Stimulated activated CD8-positive, alpha-beta memory T cell treated with anti-CD3 and anti-CD28 coated beads, Interleukin-7, amount 100 ng/mL, for 48 hours (primary cell): ENCODE measurements at regions not wholly inside any gene's neighbourhood (a gene's known extent, or its start where the extent isn't known, plus 50 kb on each side); places are given as distances from the start of the nearest gene placed in this dataset.

Experiments
- DNase-seq, 2 donors: peaks; one replicate each; pipeline ENCODE4 v3.0.0-alpha.2; 2020; ENCODE audit warnings: low read depth in 1 of 2; ENCODE audit errors: extremely low read depth in 1 of 2

GRCh38 chr3:162764051-162764807 lies 1267.6 kb downstream of the OTOL1 start:
- no peak for DNase-seq

GRCh38 chr3:162764808-162765071 lies 1268.1 kb downstream of the OTOL1 start:
- no peak for DNase-seq

DNA sequence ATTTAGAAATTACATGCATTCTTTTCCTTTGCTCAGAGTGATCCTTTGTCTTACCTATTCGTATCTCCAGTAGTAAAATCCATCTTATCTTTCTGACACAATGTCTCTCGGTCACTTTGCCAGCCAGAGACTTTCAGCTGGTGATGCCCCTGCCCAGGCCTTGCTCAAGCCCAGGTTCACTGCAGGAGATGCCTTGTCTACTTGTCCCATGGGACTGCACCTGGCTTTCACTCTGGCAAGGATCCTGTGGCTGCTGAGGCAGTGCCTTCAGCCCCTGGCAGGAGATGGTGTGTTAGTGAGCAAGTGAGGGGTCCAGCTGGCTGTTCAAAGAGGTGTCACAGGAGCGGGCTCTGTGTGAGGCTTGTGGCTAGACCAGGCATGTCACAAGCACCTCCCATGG lies 1268.9 kb downstream of the OTOL1 start:
- DNase-seq: no peak

DNA sequence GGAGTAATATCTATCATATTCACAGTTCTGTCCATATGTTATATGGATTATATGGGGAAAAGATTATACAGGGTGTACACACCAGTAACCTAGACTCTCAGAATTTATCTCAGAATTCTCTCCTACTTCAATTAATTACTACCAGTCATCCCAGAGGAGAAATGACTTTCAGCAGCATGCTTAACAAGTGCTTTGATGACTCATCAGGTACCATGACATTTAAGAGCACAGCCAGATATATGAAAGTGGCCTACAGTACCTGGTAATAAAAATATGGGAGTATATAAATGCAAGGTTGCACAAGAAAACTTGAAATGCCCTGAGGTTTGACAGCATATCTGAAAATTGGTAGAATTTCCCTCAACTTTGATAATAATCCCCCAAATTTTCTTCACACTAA lies 1273.0 kb downstream of the OTOL1 start:
- no peak for DNase-seq

GRCh38 chr3:162770551-162770950 lies 1273.9 kb downstream of the OTOL1 start:
- DNase-seq: no peak

DNA sequence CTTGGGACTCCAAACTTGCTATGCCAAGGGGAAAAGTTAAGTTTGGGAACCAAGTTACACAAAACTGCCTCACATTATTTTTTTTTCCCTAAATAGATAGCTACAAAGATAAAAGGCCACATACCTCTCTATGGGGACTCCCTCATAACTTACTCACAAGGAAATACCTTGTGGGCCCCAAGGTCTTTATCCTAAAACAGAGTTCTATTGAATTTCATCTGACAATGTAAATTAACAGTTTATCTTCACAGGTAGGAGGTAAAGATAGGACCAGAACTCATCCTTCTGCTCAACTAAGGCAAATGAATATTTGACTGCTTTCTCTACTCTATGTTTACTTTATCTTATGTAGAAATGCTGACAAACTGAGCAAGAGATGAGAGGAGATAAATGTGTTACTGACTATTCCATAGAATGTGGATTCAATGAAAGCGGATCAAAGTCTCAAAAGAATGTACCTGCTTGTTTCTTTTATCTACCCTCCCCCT lies 1278.0 kb downstream of the OTOL1 start:
- DNase-seq: no peak

DNA sequence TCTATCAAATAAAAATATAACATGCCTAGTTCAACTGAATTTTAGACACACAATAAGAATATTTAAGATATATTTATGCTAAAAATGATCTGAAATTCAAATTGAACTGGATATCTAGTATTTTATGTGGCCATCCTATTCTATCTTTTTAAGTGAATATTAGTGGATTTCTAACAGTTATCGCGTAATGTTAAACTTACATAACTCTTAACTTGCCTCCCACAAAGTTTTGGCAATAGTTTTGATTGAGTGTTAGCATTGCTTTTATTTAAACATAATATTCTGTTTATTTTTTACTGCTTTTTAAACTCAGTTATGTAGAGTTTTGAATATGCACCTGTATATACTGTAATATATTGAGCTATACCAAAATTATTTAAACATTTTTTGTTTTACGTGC lies 1279.5 kb downstream of the OTOL1 start:
- DNase-seq: no peak

- DNase-seq: no peak
Measured at GRCh38 chr3:162777118-162777517, 1280.5 kb downstream of the OTOL1 start.

DNA sequence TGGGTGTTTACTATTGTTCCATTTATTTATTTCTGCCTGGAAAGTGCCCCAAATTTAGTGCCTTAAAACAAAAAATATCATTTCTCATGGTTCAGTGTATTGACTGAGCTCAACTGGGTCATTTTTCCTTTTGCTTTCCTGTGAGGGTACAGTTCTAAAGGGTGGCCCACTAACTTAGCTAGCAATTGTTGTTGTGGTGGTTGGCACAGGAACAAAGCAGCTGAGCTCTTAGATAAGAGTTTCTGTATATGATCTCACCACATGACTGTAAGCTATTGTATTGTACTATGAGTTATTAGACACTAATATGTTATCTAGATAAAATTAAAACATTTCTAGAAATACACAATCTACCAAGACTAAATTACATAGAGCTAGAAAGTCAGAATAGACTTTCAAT lies 1283.7 kb downstream of the OTOL1 start:
- DNase-seq: no peak

GRCh38 chr3:162799910-162800309 lies 1303.3 kb downstream of the OTOL1 start:
- no peak for DNase-seq

- DNase-seq: no peak
Measured at GRCh38 chr3:162802228-162802965, 1305.8 kb downstream of the OTOL1 start.

- DNase-seq: no peak
Measured at GRCh38 chr3:162810776-162811175, 1314.2 kb downstream of the OTOL1 start.

DNA sequence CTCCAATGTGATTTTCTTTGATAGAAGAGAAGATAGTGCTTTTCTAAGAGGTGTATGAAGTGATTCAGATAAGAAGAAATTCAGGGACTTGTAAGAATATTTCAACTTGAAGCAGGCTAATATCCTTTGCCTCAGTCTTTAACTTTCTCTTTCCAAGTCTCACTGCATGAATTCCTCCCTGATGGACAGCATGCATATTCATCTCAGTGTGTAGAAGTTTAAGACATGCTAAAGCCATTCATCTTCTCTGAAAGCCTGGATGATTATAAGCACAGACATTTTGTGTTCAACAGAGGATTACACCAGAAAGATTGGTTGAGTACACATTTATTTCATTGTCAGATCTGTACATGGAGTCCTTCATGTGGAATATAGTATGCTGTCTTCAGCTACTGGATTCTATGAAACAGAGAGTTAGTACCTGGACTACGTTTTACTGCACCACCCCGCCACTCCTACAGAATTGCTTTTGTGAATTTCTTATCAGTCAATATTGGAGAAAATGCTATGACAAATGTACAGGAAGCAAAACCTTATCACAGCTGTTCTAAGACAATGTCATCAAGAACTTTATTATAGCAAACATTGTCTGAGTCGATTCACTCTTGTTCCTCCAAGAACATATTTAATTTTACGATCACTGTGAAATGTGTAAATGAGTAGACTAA lies 1346.1 kb downstream of the OTOL1 start:
- DNase-seq: no peak

GRCh38 chr3:162845918-162846317 lies 1349.3 kb downstream of the OTOL1 start:
- no peak for DNase-seq

DNA sequence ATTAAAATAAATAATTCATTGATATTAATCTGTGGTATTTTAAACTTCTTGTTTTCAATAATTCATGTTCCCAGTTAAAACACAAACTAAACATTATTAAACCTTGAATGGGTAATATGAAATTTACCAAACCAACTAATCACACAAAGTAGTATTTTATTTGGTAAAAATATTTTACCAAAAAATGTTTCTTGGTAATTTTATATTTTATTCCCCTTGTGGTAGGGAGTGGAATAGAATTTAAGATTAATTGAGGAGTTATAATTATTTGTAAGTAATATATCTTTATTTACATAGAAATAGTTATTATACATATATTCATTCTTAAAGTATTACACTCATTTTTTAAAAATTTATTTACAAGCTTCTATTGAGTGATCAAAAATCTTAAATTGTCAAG lies 1350.9 kb downstream of the OTOL1 start:
- no peak for DNase-seq

DNA sequence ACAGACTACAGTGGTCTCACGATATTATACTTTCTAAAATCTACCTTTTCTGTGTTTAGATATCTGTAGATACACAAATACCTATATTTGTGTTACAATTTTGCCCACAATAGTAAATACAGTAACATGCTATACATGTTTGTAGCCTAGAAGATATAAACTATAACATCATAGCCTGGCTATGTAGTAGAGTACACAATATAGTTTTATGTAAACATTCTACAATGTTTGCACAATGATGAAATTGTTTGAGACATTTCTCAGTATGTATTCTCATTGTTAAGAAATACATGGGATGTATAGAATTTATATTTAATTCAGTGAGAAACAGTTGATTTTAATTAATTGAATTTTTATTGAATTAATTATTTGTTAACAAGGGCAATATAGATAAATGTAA lies 1367.0 kb downstream of the OTOL1 start:
- DNase-seq: no peak

DNA sequence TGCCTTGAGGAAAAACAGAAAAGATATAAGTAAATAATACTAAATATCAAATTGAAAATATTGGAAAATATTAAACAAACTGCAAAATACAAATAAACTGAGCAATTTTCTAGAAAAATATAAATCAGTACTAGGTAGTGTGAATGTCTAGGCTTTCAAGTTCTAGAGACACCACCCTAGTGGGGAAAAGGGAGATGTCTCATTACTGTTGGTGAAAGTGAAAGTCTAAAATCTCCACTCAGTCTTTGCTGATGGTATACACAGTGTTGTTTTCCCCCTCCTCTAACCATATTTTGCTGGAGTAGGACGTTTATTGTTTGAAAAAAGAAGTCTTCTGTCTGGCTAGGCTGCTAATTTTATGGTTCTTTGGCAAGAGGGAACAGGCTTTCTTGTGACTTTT lies 1368.9 kb downstream of the OTOL1 start:
- DNase-seq: no peak

DNA sequence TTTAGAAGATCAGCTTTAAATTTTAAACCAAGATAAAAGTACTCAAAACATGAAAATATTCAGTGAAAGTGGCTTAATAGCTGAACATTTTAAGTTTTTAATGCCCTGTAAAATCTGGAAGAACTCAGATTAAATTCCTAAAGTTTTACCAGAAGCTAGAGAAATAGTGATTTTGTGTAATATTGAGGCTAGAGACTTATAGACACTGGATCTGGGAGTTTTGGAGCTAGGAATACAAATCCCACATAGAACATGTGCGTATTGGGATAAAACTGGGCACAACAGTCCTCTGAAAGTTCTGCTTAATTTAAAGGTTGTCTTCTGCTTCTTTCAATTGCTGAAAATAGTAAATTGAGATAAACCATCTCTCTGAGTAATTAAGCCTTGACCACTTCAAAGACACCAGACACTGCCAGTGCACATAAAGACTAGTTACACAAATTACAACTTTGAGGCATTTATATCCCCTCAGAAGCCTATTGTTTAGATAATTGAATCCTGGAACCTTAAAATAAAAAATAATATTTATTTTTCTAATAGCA lies 1382.5 kb downstream of the OTOL1 start:
- DNase-seq: no peak

DNA sequence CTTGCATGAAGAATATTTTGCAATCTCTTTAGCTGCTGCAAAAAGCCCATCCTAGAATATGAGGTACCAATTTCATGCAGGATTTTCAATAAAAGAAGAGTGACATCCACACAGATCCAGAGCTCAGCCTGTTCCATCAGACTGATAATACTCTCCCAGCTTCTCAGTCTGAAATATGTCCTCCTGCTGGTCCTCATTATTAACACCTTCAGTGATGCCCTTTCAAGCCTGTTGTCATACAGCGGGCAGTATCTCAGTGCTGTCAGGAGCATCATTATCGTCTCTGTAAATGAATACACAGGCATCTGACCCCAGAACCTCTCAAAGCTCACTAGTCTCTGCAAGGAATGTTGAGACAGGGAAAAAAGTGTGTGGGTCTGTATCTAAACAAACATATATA lies 1387.8 kb downstream of the OTOL1 start:
- DNase-seq: no peak

- DNase-seq: no peak
Measured at GRCh38 chr3:162892921-162893793, 1396.5 kb downstream of the OTOL1 start.

- no peak for DNase-seq
Measured at GRCh38 chr3:162897291-162897690, 1400.7 kb downstream of the OTOL1 start.
